Heart left ventricle (tissue), 16 donors: ENCODE measurements at regions not wholly inside any gene's neighbourhood (a gene's known extent, or its start where the extent isn't known, plus 50 kb on each side); places are given as distances from the start of the nearest gene placed in this dataset.

Source experiments
- ATAC-seq, 4 donors: fragments of 200-7000 bp; cut with Tn5 transposase; one replicate each; pipeline ENCODE4 v1.9.1; 2020 to 2022; ENCODE audit warnings: moderate library complexity in 4 of 4, mild to moderate bottlenecking in 3 of 4, moderate number of reproducible peaks in 1 of 4
- DNase-seq, 5 donors: peaks; one replicate each; pipeline ENCODE4 v3.0.0-alpha.2; 2020
- H3K27ac ChIP-seq, 12 donors: fragments of 200-600 bp; sonication (generic) in 4 of 12; one replicate each; pipeline versions ENCODE4 v1.5.0 to v1.8.0; 2016 to 2022; ENCODE audit warnings: mild to moderate bottlenecking in 2 of 12
- H3K27me3 ChIP-seq, 9 donors: fragments of 200-600 bp; sonication (generic) in 2 of 9; one replicate each; pipeline versions ENCODE4 v1.5.1 to v1.8.0; 2016 to 2022; ENCODE audit warnings: mild to moderate bottlenecking in 3 of 9
- H3K36me3 ChIP-seq, 9 donors: fragments of 200-600 bp; sonication (generic) in 2 of 9; one replicate each; pipeline versions ENCODE4 v1.5.0 to v1.8.0; 2018 to 2022; ENCODE audit warnings: mild to moderate bottlenecking in 2 of 9
- H3K4me1 ChIP-seq, 12 donors: fragments of 200-600 bp; sonication (generic) in 4 of 12; one replicate each; pipeline versions ENCODE4 v1.5.0 to v1.8.0; 2016 to 2022; ENCODE audit warnings: mild to moderate bottlenecking in 3 of 12
- H3K4me3 ChIP-seq, 12 donors: fragments of 200-600 bp; sonication (generic) in 4 of 12; one replicate each; pipeline versions ENCODE4 v1.5.0 to v1.8.0; 2017 to 2022; ENCODE audit warnings: mild to moderate bottlenecking in 9 of 12, moderate library complexity in 4 of 12
- H3K9me3 ChIP-seq, 12 donors: fragments of 200-600 bp; sonication (generic) in 4 of 12; one replicate each; pipeline versions ENCODE4 v1.5.0 to v1.8.0; 2016 to 2022; ENCODE audit warnings: mild to moderate bottlenecking in 1 of 12
- POLR2A ChIP-seq, 2 donors: fragments of 450-650 bp; IDR thresholded peaks; one replicate each; pipeline ENCODE4 v1.6.1; 2017; ENCODE audit warnings: antibody characterized with exemption in 2 of 2, mild to moderate bottlenecking in 2 of 2, moderate library complexity in 2 of 2
- WGBS, 4 donors: extraction: QIAGEN DNeasy Blood & Tissue Kit in 2 of 4; methylation state at CpG; one replicate each; pipeline versions ENCODE4 v1.1.5 to v1.1.7; 2013 to 2018; 5-methylcytosine and 5-hydroxymethylcytosine counted together
- intact Hi-C, 10 donors: fragments of 100-400 bp; cut with DNase I; formaldehyde crosslinking; loops; one replicate each; pipeline versions ENCODE4 v1.11.1 to v1.14.2; 2022
- TF ChIP-seq, protein P1 (sequence below), 12 donors: fragments of 200-600 bp; sonication (generic) in 4 of 12; IDR thresholded peaks; one replicate each; pipeline versions ENCODE4 v1.5.0 to v1.8.0; 2018 to 2022; ENCODE audit warnings: antibody characterized with exemption in 12 of 12, mild to moderate bottlenecking in 5 of 12
- donor health status: ischemic (EF 13 %, LVEDD 7.1; RV severe dilation, severe dysfunction).
- donor health status: healthy with polysubstance abuse.
- donor health status: DM: no; HTN: yes; CAD: no.
- donor health status: DM: no; HTN: no; CAD: no.
- donor health status: ischemic (EF 25% LVEDD 6.9; RV normal size, moderate dysfunction).
- donor health status: ischemic (EF 25% LVEDD 5.7; RV mildly dilated, moderate dysfunction).
- donor health status: healthy.
- donor health status: DM: yes; HTN: yes; CAD: no.
- donor health status: ischemic (EF 35%, LVEDD 5.7; RV mildly dilated, moderate dysfunction).
- donor health status: nonischemic (EF 11% LVEDD 7.7; RV severe dilation, severe dysfunction).
- donor health status: DM: yes; HTN: yes; CAD: no.
- donor health status: PGD.
- donor health status: ischemic (EF 29% LVEDD 5.4; RV normal size, mild dysfunction).
- donor health status: nonischemic (EF 23%, LVEDD 6.1; RV moderate dilation, normal function).

DNA sequence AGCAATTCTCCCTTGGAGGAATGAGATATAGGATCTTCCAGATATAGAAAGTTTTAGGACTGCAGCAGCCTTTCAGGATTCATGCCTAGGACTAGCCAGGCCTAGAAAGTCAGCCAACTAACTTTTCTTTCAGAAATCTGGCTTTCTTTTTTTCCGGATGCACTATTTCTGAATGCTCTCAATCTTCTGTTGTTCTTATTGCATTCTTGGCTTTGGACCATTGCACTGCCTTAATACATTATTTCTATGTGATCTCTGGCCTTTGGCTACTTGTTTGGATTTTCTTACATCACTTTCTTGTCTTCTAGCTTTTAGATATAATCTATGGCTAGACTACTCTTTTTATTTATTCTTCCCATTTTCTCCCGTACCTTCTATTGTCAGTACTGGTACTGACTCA lies 813.1 kb upstream of the HTR2C start:
- no peaks in the 10 kb centered on the region for H3K4me1 ChIP-seq
- no peaks in the 10 kb centered on the region for H3K9me3 ChIP-seq
- H3K36me3 ChIP-seq = no peaks in the 10 kb centered on the region
- no peak overlapping the region for H3K4me3 ChIP-seq
- 51 to 80% (median 73%) methylated on average over 2 of the region's 2 CpGs for WGBS, 4 donors
- no peak for DNase-seq
- peaks cover 0 to 13% (median 0%) of the 10 kb centered on the region in 9 donors for H3K27me3 ChIP-seq
- intact Hi-C loops = no loop called here
- ATAC-seq = no peak
- TF ChIP-seq, protein P1, sequence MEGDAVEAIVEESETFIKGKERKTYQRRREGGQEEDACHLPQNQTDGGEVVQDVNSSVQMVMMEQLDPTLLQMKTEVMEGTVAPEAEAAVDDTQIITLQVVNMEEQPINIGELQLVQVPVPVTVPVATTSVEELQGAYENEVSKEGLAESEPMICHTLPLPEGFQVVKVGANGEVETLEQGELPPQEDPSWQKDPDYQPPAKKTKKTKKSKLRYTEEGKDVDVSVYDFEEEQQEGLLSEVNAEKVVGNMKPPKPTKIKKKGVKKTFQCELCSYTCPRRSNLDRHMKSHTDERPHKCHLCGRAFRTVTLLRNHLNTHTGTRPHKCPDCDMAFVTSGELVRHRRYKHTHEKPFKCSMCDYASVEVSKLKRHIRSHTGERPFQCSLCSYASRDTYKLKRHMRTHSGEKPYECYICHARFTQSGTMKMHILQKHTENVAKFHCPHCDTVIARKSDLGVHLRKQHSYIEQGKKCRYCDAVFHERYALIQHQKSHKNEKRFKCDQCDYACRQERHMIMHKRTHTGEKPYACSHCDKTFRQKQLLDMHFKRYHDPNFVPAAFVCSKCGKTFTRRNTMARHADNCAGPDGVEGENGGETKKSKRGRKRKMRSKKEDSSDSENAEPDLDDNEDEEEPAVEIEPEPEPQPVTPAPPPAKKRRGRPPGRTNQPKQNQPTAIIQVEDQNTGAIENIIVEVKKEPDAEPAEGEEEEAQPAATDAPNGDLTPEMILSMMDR (IDR thresholded peaks at IDR 0.05) = no peak
- no peak for TF ChIP-seq POLR2A (IDR thresholded peaks at IDR 0.05)
- no peak overlapping the region for H3K27ac ChIP-seq

DNA sequence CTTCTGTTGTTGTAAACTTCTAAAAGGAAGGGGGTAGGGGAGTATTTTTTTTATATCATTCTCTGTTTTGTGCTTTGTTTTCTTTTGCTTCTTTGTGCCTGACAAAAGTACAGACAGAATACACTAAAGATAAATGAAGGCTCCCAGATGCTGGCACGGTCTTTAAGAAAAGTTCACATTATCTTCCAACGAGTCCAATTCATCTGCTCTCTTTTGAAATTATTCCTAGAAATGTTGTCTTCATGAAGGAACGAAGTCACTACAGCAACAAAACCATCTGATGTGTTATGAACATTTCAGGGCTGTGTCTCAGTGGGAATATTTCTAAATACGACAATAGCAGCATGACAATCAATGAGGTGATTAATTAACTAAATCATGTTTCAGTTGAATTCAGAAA lies 813.8 kb upstream of the HTR2C start:
- no peak for ATAC-seq
- Histone ChIP-seq H3K4me1 (no peaks in the 10 kb centered on the region), H3K9me3 (no peaks in the 10 kb centered on the region), H3K27me3 (peaks cover 0 to 13% (median 0%) of the 10 kb centered on the region in 9 donors), H3K4me3 (no peak overlapping the region), H3K36me3 (no peaks in the 10 kb centered on the region), H3K27ac (no peak overlapping the region)
- 43 to 63% (median 52%) methylated on average over 4 of the region's 4 CpGs for WGBS, 4 donors
- TF ChIP-seq, protein P1 (IDR thresholded peaks at IDR 0.05) = no peak
- no peak for TF ChIP-seq POLR2A (IDR thresholded peaks at IDR 0.05)
- DNase-seq = no peak
- intact Hi-C loops = no loop called here

DNA sequence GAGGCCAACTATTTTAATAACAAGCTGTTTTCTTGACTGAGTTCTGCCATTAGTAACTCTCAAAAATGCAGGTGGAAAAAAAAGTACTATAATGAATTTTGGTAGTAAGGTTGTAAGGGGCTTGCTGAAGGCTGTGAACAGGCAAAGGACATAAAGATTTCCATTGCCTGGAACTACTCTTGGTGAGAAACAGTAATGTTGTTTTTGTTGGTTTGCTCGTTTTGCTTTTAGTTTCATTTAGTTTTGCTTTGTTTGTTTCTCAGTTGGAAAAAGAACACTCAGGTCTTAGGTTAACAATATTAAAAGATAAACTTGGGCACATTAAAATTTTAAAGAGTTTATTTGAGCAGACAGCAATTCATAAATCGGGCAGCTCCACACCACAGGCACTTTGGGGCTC lies 824.5 kb upstream of the HTR2C start:
- TF ChIP-seq POLR2A (IDR thresholded peaks at IDR 0.05) = no peak
- intact Hi-C loops = no loop called here
- H3K4me3 ChIP-seq = no peak overlapping the region
- 48 to 58% (median 56%) methylated on average over 2 of the region's 2 CpGs for whole genome bisulfite sequencing, 4 donors
- no peak overlapping the region for H3K27ac ChIP-seq
- H3K9me3 ChIP-seq = no peaks in the 10 kb centered on the region
- DNase-seq = no peak
- H3K36me3 ChIP-seq = no peaks in the 10 kb centered on the region
- ATAC-seq = no peak
- H3K27me3 ChIP-seq = no peaks in the 10 kb centered on the region
- no peaks in the 10 kb centered on the region for H3K4me1 ChIP-seq

DNA sequence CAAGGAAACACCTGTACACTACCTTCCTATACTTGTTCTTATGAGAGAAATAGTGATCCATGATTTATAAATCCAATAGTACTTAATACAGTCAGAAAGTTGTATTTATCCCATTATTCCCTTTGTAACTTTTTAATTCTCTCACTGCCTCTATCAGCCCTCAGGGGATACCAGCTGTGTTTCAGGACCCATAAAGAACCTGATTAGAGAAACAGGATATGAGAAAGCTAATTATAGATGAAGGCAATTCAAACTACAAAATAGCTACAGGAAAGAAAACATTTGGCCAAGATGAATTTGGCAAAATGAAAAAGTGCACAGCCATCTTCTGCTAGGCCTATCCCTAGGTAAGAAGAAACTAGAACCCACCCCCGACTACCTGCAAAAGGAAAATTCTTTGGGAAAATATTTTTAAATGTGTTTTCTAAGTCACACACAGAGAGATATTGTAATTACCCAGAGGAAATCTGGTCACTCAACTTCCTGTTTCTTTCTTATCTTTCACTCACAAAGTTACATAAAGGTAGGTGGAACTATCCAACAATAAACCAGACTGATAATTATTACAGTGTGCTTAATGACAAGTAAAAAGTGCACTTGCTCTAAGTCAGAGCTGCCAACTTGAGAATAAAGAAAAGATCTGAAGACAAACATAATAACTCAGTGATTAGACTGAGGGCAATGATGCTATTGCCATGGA lies 836.5 kb upstream of the HTR2C start:
- no peak for DNase-seq
- H3K27me3 ChIP-seq = no peaks in the 10 kb centered on the region
- no peak overlapping the region for H3K4me3 ChIP-seq
- H3K36me3 ChIP-seq = no peaks in the 10 kb centered on the region
- no peak for ATAC-seq
- TF ChIP-seq, protein P1 (IDR thresholded peaks at IDR 0.05) = no peak
- TF ChIP-seq POLR2A (IDR thresholded peaks at IDR 0.05) = no peak
- H3K27ac ChIP-seq = no peak overlapping the region
- intact Hi-C loops = no loop called here
- 43 to 60% (median 58%) methylated on average over 1 of the region's 1 CpG for WGBS, 4 donors
- H3K4me1 ChIP-seq = no peaks in the 10 kb centered on the region
- no peaks in the 10 kb centered on the region for H3K9me3 ChIP-seq

DNA sequence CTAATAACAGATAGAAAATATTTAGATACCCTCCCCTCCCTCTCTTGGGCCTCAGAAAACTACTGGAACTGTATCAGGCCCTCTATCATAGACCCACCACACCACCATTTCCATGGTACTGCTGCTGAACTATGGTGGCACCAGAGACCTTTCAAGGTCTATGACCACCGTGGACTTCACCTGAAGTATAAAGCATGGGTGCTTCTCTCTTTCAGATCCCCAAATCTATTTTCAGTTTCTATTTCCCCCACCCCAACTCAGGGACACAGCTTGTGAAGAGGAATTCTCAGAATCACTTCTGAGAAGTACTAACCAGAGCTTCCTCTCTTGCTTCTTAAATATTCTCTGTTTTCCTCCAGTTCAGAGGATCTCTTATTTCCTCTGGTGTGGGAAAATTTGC lies 840.8 kb upstream of the HTR2C start:
- Histone ChIP-seq H3K9me3 (no peaks in the 10 kb centered on the region), H3K4me3 (no peak overlapping the region), H3K27me3 (no peaks in the 10 kb centered on the region), H3K4me1 (no peaks in the 10 kb centered on the region), H3K36me3 (no peaks in the 10 kb centered on the region), H3K27ac (no peak overlapping the region)
- no peak for ATAC-seq
- no peak for DNase-seq
- 59 to 77% (median 68%) methylated on average over 1 of the region's 1 CpG for WGBS, 4 donors
- TF ChIP-seq, protein P1 (IDR thresholded peaks at IDR 0.05) = no peak
- no peak for TF ChIP-seq POLR2A (IDR thresholded peaks at IDR 0.05)
- intact Hi-C loops = no loop called here
